Fibroblast of pulmonary artery (primary cell): ENCODE measurements at regions not wholly inside any gene's neighbourhood (a gene's known extent, or its start where the extent isn't known, plus 50 kb on each side); places are given as distances from the start of the nearest gene placed in this dataset.

Experiments used
- DNase-seq: peaks from one replicate; pipeline ENCODE4 v3.0.0-alpha.2; 2010; ENCODE audit warnings: low read depth
- H3K4me3 ChIP-seq: replicated peaks from 2 replicates; pipeline ENCODE4 v1.5.1; 2011; ENCODE audit warnings: low read depth, mild to moderate bottlenecking, control low read depth, low read length, moderate library complexity
- TF ChIP-seq, protein P1 (sequence below): IDR thresholded peaks from 2 replicates; pipeline ENCODE4 v1.5.1; 2011; ENCODE audit warnings: mild to moderate bottlenecking, control low read depth, low read length, inconsistent platforms; ENCODE audit errors: missing control alignments

DNA sequence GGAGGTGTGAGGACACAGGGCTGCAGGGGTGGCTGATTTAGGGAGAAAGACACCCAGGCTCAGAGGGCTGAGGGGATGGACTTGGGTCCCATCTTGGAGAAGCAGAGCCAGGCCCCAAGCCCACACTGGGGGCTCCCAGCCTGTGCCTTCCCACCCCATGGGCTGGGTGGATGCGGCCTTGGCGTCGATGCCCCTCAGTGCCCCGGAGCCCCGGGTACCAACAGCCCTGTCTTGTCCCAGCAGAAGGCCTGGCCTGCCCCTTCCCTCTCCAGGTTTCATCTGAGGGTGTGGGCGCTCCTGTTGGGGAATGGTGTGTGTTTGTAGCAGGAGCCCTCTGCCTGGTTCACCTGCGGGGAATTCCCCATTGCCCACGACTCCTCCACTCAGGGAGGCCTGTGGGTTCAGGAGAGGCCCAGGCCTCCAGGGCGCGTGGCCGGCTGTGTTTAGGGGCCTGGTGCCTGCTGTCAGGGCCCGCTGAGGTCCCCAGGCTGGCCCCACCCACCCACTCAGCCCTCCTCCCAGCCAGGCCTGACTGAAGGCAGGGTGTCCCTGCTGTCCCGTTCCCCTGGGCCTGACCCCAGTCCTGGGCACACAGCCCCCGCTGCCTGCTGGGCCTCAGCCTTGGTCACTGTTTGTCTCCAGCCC lies 51.1 kb upstream of the BEGAIN start:
- TF ChIP-seq, protein P1, sequence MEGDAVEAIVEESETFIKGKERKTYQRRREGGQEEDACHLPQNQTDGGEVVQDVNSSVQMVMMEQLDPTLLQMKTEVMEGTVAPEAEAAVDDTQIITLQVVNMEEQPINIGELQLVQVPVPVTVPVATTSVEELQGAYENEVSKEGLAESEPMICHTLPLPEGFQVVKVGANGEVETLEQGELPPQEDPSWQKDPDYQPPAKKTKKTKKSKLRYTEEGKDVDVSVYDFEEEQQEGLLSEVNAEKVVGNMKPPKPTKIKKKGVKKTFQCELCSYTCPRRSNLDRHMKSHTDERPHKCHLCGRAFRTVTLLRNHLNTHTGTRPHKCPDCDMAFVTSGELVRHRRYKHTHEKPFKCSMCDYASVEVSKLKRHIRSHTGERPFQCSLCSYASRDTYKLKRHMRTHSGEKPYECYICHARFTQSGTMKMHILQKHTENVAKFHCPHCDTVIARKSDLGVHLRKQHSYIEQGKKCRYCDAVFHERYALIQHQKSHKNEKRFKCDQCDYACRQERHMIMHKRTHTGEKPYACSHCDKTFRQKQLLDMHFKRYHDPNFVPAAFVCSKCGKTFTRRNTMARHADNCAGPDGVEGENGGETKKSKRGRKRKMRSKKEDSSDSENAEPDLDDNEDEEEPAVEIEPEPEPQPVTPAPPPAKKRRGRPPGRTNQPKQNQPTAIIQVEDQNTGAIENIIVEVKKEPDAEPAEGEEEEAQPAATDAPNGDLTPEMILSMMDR, result no peak
- no peak overlapping the region for H3K4me3 ChIP-seq
- DNase-seq, result no peak

- TF ChIP-seq, protein P1, result no peak
- DNase-seq, result no peak
- no peak overlapping the region for H3K4me3 ChIP-seq
These were observed 52.1 kb upstream of the BEGAIN start for GRCh38 chr14:100639280-100639679.

DNA sequence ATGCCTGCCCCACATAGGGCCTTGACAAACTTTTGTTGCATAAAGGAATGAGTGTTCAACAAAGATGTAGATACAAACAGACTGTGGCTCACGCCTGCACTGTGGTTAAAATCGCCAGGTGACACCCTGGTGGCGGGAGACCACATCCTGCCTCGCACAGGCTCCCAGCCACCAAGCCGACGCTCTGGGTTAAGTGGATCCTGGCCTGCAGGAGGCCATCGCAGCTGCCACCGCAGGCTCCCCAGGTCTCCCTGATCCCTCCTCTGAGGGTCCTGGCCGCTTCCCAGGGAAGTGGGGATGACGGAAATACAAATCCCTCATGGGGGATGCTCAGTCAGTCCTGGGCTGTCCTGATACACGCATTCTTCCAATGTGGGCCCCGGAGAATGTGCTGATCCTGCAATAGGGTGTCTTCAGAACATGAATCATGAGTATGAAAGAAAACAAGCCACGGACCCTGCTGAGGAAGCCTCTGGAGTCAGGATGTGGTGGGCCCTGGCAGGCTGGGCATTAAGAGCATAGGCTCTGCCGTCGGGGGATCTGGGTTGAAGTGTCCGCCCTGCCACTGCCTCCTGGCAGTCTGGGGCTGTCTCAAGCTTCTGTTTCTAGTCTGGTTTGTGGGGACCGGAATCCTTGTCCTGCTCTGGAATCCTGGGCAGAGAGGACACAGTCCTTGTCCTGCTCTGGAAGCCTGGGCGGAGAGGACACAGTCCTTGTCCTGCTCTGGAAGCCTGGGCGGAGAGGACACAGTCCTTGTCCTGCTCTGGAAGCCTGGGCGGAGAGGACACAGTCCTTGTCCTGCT lies 53.5 kb upstream of the BEGAIN start:
- TF ChIP-seq, protein P1, result no peak
- H3K4me3 ChIP-seq, result no peak overlapping the region
- no peak for DNase-seq

- TF ChIP-seq, protein P1, result no peak
- DNase-seq, result no peak
- no peak overlapping the region for H3K4me3 ChIP-seq
These were observed 54.1 kb upstream of the BEGAIN start for GRCh38 chr14:100641274-100641860.

DNA sequence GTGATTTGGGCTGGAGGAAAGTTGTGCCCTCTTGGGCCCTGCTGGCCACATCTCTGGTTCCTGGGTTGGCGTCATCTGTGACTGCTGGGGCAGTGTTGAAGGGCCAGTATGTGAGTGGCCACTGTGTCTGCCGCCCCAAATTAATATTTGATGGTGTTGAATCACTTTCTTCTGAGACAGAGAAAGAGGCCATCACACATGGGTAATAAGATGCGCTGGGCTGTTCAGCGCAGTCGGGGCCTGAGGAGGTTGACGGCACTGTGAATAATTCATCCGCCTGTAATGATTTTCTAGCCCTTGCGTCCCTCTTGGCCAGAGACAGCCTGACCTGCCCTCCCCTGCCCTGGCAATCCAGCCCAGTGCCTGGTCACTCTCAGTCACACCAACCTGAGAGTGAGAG lies 56.2 kb upstream of the BEGAIN start:
- no peak overlapping the region for H3K4me3 ChIP-seq
- DNase-seq, result no peak
- TF ChIP-seq, protein P1, result no peak

DNA sequence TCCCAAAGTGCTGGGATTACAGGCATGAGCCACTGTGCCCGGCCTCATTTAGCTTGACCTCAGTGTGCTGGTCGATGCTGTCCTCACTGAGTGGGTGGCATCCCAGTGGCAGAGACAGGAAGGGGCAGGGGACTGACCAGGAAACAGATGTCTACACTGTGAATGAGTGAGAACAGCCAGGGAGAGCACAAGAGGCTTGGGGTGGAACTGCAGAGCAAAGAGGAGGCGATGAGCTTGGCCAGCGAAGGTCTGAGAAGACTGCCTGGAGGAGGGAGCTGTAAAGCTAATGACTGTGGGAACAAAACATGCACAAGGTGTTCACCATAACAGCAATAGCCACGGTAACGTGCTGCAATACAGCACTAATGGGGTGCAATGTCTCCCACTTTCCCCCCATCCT lies 57.2 kb upstream of the BEGAIN start:
- DNase-seq, result no peak

More for the DNA sequence above, 57.2 kb upstream of the BEGAIN start:
- no peak overlapping the region for H3K4me3 ChIP-seq
- TF ChIP-seq, protein P1, result no peak
